GM04503 (cell line): ENCODE measurements at regions not wholly inside any gene's neighbourhood (a gene's known extent, or its start where the extent isn't known, plus 50 kb on each side); places are given as distances from the start of the nearest gene placed in this dataset.

Experiments used
- DNase-seq: peaks from one replicate; pipeline ENCODE4 v3.0.0-alpha.2; 2012; ENCODE audit warnings: low read depth

GRCh38 chr6:10048370-10049297 lies 366.2 kb downstream of the TFAP2A start:
- no peak for DNase-seq

- DNase-seq = no peak
Observed at GRCh38 chr6:10042280-10042679, 372.6 kb downstream of the TFAP2A start.

- no peak for DNase-seq
Observed at GRCh38 chr6:10033223-10033829, 381.5 kb downstream of the TFAP2A start.

- no peak for DNase-seq
Observed at GRCh38 chr6:10031617-10032016, 383.3 kb downstream of the TFAP2A start.

- no peak for DNase-seq
Observed at GRCh38 chr6:10030942-10031537, 383.8 kb downstream of the TFAP2A start.

- DNase-seq = no peak
Observed at GRCh38 chr6:10028222-10028621, 386.7 kb downstream of the TFAP2A start.

DNA sequence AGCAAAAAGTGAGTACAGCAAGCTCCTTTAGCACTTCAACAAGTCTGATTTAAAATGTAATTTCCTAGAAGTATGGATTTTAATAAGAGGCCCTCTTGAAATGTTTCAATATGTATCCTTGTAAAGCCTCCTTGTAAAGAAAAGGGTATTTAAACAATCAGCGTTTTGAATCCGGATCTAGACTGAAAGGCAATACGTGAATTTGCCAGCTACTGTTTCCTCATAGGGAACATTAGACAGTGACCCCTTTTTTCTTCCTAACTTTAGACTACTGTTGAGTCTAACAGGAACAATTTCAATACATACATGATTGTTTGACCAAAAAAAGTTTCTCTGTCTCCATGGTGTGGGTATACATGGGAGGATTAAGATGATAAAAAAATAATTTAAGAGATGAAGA lies 395.0 kb downstream of the TFAP2A start:
- DNase-seq = no peak

- DNase-seq = no peak
Observed at GRCh38 chr6:10014557-10014956, 400.3 kb downstream of the TFAP2A start.

DNA sequence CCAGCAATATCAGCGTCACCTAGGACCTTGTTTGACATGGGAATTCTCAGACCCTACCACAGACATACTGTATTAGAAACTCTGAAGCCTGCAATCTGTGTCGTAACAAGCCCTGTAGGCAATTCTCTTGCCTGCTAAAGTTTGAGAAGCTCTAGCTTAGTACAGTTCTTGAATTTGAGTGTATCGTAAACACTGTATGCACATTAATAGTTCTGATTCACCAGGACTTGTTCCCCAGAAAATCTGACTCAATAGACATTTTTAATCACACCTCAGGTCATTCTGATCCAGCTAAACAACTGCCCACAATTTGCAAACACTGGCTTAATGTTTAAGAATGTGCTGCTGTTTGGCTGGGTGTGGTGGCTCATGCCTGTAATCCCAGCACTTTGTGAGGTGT lies 414.3 kb downstream of the TFAP2A start:
- DNase-seq = no peak

DNA sequence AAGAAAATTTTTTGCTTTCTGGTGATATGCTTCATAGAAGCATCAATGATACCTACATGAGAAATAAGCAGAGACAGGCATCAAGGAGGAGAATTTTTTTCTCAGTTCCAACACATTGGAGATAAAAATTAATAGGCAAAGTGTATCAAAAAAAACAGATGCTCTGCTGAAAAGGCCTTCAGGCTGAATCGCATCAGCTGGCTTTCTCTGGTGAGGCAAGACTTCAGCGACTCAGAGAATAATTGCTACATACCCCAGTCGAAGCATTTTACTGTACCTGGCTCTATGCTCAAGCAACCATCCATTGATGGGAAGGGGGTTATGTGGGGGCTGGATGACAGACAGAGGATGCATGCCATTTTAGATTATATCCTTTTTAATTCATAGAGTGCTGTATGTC lies 415.1 kb downstream of the TFAP2A start:
- DNase-seq = no peak

GRCh38 chr6:9986273-9986672 lies 428.6 kb downstream of the TFAP2A start:
- no peak for DNase-seq

DNA sequence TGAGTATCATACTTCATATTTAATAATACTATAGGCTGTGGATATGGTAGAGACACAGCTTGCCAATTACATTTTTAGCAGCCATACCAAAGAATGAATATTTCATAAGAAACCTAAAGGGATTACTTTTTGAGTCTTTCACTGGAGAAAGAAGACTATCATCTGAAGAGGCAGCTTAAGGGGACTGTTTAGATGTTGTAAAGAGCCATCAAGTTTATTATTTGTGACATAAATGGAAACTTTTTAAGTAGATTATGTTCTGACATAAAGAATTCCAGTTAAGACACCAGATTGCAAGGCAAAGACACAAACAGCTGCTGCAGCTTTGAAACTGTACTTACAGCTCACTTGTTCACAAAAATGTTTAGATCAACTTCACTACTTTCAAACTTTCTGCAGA lies 429.4 kb downstream of the TFAP2A start:
- DNase-seq = no peak

- DNase-seq = no peak
Observed at GRCh38 chr6:9984607-9985006, 430.3 kb downstream of the TFAP2A start.

DNA sequence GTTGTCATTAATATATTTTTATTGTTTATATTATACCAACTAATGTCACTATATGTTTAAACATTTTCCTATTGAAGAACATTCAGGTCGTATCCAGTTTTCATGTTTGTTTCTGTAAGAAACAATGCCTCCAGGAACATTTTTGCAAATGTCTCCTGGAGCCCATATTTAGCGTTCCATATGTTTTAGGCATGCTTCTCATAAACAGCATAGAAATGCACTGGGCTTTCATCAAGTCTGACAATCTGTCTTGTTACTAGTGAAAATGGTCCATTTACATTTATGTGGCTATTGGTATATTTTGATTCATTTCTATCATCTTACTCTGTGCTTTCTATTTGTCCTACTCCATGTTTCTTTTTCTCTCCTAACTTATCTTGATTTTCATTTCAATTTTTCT lies 431.7 kb downstream of the TFAP2A start:
- no peak for DNase-seq

DNA sequence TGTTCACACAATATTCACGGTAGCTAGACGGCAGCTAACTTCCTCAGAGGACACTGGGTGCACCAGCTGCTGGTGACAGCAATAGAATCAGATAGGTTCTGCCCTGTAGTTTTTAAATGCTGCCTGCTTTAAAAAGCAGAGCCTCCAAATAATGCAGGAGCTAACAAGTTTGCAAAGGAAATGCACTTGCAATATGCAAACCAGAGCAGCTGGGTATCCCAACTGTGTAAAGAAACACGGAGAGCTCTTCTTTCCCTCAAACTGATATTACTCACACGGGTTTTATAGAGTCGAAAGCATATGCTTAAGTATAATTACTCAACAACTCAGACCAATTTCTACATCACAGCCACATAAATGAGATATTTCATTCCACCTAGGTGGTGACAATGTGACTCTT lies 432.7 kb downstream of the TFAP2A start:
- no peak for DNase-seq

- no peak for DNase-seq
Observed at GRCh38 chr6:9979996-9980395, 434.9 kb downstream of the TFAP2A start.

GRCh38 chr6:9978480-9978879 lies 436.4 kb downstream of the TFAP2A start:
- no peak for DNase-seq

GRCh38 chr6:9977411-9977810 lies 437.5 kb downstream of the TFAP2A start:
- DNase-seq = no peak

DNA sequence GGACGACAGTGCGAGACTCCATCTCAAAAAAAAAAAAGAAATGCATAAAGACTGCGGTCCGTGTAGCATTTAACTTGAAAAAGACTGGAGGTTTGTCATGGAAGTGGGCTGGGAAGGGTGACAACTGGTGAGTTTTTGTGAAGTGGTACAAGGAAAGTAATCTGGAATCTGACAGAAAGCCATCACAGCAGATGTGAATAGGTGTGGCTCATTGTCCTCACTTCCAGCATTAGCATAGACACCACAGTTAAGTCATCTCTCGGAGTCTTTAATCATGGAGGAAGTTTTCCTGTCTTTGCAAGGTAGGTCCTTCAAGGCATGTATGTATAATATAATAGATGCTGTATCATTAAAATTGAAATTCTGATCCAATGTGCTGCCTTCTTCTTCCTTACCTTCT lies 453.2 kb downstream of the TFAP2A start:
- DNase-seq = no peak

- no peak for DNase-seq
Observed at GRCh38 chr6:9957215-9957759, 457.6 kb downstream of the TFAP2A start.

DNA sequence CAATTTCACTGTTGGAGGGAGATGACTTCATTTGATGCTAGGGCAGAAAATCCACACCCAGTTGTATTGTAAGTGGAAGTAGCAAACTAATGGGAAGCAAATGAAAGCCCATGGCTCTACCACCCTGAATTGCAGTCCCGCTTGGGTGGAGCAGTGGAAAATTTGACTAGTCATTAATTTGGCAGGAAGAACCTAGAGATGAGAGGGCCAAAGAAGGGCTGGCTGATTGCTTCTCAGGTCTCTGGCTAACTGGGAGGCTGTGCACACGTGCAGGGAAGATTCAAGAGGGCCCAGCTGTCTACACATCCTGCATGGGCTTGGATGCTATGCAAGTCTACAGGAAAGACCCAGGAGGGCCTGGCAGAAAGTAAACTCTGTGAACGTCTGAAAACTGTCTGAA lies 466.2 kb downstream of the TFAP2A start:
- no peak for DNase-seq

- DNase-seq = no peak
Observed at GRCh38 chr6:9943986-9944385, 470.9 kb downstream of the TFAP2A start.

- no peak for DNase-seq
Observed at GRCh38 chr6:9943026-9943425, 471.8 kb downstream of the TFAP2A start.
